GM23338 (cell line): ENCODE measurements at regions not wholly inside any gene's neighbourhood (a gene's known extent, or its start where the extent isn't known, plus 50 kb on each side); places are given as distances from the start of the nearest gene placed in this dataset.
"Not testable (repeated sequence)": the region's sequence is repeated elsewhere in the genome, so short reads cannot be mapped to it uniquely, and the experiment has no call there.

ENCODE experiments used
- ATAC-seq: fragments of 200-7000 bp; cut with Tn5 transposase; 3 replicates; pipeline ENCODE4 v1.9.1; 2020
- DNase-seq: peaks from one replicate; pipeline ENCODE4 v3.0.0-alpha.2; 2015; ENCODE audit warnings: low spot score
- H2AFZ ChIP-seq: fragments of 200-600 bp; sonication (generic); 2 replicates; pipeline ENCODE4 v1.8.0; 2016; ENCODE audit warnings: antibody characterized with exemption, mild to moderate bottlenecking, moderate library complexity
- H3F3A ChIP-seq: fragments of 200-600 bp; sonication (generic); replicated peaks from 2 replicates; pipeline ENCODE4 v1.8.0; 2017; ENCODE audit warnings: antibody characterized with exemption, mixed run types, low read depth
- H3K27ac ChIP-seq: fragments of 200-600 bp; sonication (generic); 2 replicates; pipeline ENCODE4 v1.6.1; 2016; ENCODE audit warnings: low read depth
- H3K27me3 ChIP-seq: fragments of 200-600 bp; sonication (generic); 2 replicates; pipeline ENCODE4 v1.8.0; 2016; ENCODE audit warnings: mild to moderate bottlenecking, mixed run types, moderate library complexity; ENCODE audit not compliant: insufficient read depth
- H3K36me3 ChIP-seq: fragments of 200-600 bp; sonication (generic); 2 replicates; pipeline ENCODE4 v1.8.0; 2016; ENCODE audit warnings: mild to moderate bottlenecking; ENCODE audit not compliant: insufficient read depth
- H3K4me1 ChIP-seq: fragments of 200-600 bp; sonication (generic); 2 replicates; pipeline ENCODE4 v1.8.0; 2016; ENCODE audit warnings: mild to moderate bottlenecking, moderate library complexity; ENCODE audit not compliant: insufficient read depth
- H3K4me2 ChIP-seq: fragments of 200-600 bp; sonication (generic); 2 replicates; pipeline ENCODE4 v1.7.1; 2017; ENCODE audit warnings: mixed run types
- H3K4me3 ChIP-seq: fragments of 200-600 bp; sonication (generic); 2 replicates; pipeline ENCODE4 v1.6.1; 2016; ENCODE audit warnings: mixed run types
- H3K79me2 ChIP-seq: fragments of 200-600 bp; sonication (generic); replicated peaks from 2 replicates; pipeline ENCODE4 v1.8.0; 2017; ENCODE audit warnings: mild to moderate bottlenecking; ENCODE audit not compliant: insufficient read depth
- H3K9me2 ChIP-seq: fragments of 200-600 bp; sonication (generic); 2 replicates; pipeline ENCODE4 v1.8.0; 2017; ENCODE audit not compliant: insufficient read depth
- H4K20me1 ChIP-seq: fragments of 200-600 bp; sonication (generic); replicated peaks from 2 replicates; pipeline ENCODE4 v1.8.0; 2017; ENCODE audit warnings: mild to moderate bottlenecking; ENCODE audit not compliant: insufficient read depth
- H3K27ac Mint-ChIP-seq: 2 replicates; pipeline ENCODE4 v1.8.0; 2020; ENCODE audit warnings: inconsistent platforms, mild to moderate bottlenecking, moderate library complexity, mixed read lengths
- H3K27me3 Mint-ChIP-seq: 3 replicates; pipeline ENCODE4 v1.8.0; 2022; ENCODE audit warnings: low read depth, mild to moderate bottlenecking, moderate library complexity, mixed read lengths, inconsistent platforms; ENCODE audit not compliant: insufficient read depth, poor library complexity
- H3K36me3 Mint-ChIP-seq: 3 replicates; pipeline ENCODE4 v1.8.0; 2021; ENCODE audit warnings: low read depth, mild to moderate bottlenecking, inconsistent platforms, moderate library complexity, mixed read lengths
- H3K4me1 Mint-ChIP-seq: 3 replicates; pipeline ENCODE4 v1.8.0; 2020; ENCODE audit warnings: mild to moderate bottlenecking, inconsistent platforms, mixed read lengths
- H3K4me3 Mint-ChIP-seq: 3 replicates; pipeline ENCODE4 v1.8.0; 2021; ENCODE audit warnings: moderate library complexity, mild to moderate bottlenecking, inconsistent platforms, mixed read lengths
- H3K9me3 Mint-ChIP-seq: 3 replicates; pipeline ENCODE4 v1.8.0; 2020; ENCODE audit warnings: moderate library complexity, mild to moderate bottlenecking, inconsistent platforms, mixed read lengths
- ETS1 ChIP-seq: IDR thresholded peaks from 2 replicates; pipeline ENCODE4 v1.6.1; 2016; ENCODE audit warnings: antibody characterized with exemption
- ZNF462 ChIP-seq: fragments of 250-450 bp; sonication (Bioruptor Pico); IDR thresholded peaks from 2 replicates; pipeline ENCODE4 v1.5.0; 2020; ENCODE audit warnings: mild to moderate bottlenecking, moderate library complexity

GRCh38 chr1:60840476-60840875, 241.9 kb upstream of the NFIA start:
- not testable (repeated sequence) for DNase-seq, H3K79me2 ChIP-seq, H3K9me2 ChIP-seq, H3K27me3 Mint-ChIP-seq, H2AFZ ChIP-seq, H3F3A ChIP-seq, H3K4me3 Mint-ChIP-seq, H3K4me1 Mint-ChIP-seq, H3K36me3 ChIP-seq, H3K4me2 ChIP-seq, H3K4me1 ChIP-seq, H3K27ac ChIP-seq, H3K4me3 ChIP-seq, H3K27me3 ChIP-seq, H3K27ac Mint-ChIP-seq, H4K20me1 ChIP-seq, ATAC-seq
- peaks cover 13% of the 10 kb centered on the region; the same call in 2 of the 3 replicates for H3K36me3 Mint-ChIP-seq
- peaks cover 16% of the 10 kb centered on the region for H3K9me3 Mint-ChIP-seq

- Mint-ChIP-seq H3K4me1 (peaks cover 8% of the 10 kb centered on the region; the same call in 2 of the 3 replicates), H3K9me3 (peaks cover 3% of the 10 kb centered on the region; the same call in 2 of the 3 replicates), H3K27ac (0 out of 2 replicates have a peak overlapping the region, but pooled peaks have one; percentile 20), H3K27me3 (no peaks in the 10 kb centered on the region), H3K36me3 (no peaks in the 10 kb centered on the region), H3K4me3 (no peak overlapping the region)
- no peaks in the 10 kb centered on the region for H3F3A ChIP-seq
- no peak overlapping the region for H3K4me3 ChIP-seq
- ATAC-seq (no peak), DNase-seq (no peak)
- H2AFZ ChIP-seq: no peak overlapping the region
- peaks cover 15% of the 10 kb centered on the region for H3K4me1 ChIP-seq
- no peaks in the 10 kb centered on the region for H3K36me3 ChIP-seq
- TF ChIP-seq ETS1: no peak
- no peak for TF ChIP-seq ZNF462 (CRISPR knock-in tag)
- no peaks in the 10 kb centered on the region for H3K27me3 ChIP-seq
- no peaks in the 10 kb centered on the region for H3K79me2 ChIP-seq
- no peak overlapping the region for H3K4me2 ChIP-seq
- H3K27ac ChIP-seq: no peak overlapping the region
- no peaks in the 10 kb centered on the region for H4K20me1 ChIP-seq
- peaks cover 4% of the 10 kb centered on the region; the same call in 1 of the 2 replicates for H3K9me2 ChIP-seq
These were observed 246.7 kb upstream of the NFIA start for GRCh38 chr1:60835649-60836048.
